Ovary (tissue), 3 donors: ENCODE measurements at regions not wholly inside any gene's neighbourhood (a gene's known extent, or its start where the extent isn't known, plus 50 kb on each side); places are given as distances from the start of the nearest gene placed in this dataset.

ENCODE experiments used
- POLR2A ChIP-seq: fragments of 450-650 bp; IDR thresholded peaks from one replicate; pipeline ENCODE4 v1.6.1; 2017; ENCODE audit warnings: antibody characterized with exemption, mild to moderate bottlenecking, moderate library complexity
- TF ChIP-seq, protein P1 (sequence below), 3 donors: fragments of 450-650 bp in 2 of 3; fragments of 200-600 bp in 1 of 3; IDR thresholded peaks; one replicate each; pipeline versions ENCODE4 v1.5.1 to v1.8.0; 2016 to 2022; ENCODE audit warnings: antibody characterized with exemption in 3 of 3, mild to moderate bottlenecking in 1 of 3
- donor health status: DM: no; HTN: no; CAD: no.

DNA sequence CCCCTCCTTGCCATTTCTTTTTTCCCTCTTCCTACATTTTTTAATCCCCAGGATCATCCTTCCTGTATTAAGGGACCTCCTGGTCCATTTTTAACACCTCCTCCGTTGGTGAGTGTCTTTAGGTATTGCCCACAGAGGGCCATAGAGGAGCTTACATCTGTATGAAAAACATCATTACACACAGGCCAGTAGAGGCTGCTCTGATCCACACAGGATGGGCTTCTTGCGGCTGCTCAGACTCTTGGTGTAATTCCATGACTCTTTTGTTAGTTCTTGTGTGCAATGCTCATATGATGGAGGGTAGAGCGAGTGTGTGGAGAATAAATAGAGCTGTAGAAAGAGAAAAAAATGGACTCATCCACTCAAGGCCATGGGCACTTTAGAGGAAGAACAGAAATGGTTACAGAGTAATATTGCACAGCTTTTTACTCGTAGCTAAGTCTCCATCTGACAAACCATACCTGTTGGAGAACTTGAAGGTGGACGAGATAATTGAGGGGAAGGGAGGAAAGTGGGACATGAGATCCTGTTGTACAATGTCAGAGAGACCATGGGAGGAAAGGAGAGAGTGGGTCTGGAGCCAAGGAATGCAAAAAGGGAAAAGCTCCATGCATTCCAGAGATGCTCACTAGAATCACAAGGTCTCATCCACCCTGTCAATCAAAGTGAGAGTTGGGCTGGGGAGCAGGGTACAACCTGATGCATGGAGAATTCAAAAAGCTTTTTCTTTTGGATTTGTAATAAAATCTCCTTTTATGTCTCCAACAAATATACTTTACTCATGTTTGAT, 129.7 kb upstream of the TNP1 start:
- TF ChIP-seq, protein P1, sequence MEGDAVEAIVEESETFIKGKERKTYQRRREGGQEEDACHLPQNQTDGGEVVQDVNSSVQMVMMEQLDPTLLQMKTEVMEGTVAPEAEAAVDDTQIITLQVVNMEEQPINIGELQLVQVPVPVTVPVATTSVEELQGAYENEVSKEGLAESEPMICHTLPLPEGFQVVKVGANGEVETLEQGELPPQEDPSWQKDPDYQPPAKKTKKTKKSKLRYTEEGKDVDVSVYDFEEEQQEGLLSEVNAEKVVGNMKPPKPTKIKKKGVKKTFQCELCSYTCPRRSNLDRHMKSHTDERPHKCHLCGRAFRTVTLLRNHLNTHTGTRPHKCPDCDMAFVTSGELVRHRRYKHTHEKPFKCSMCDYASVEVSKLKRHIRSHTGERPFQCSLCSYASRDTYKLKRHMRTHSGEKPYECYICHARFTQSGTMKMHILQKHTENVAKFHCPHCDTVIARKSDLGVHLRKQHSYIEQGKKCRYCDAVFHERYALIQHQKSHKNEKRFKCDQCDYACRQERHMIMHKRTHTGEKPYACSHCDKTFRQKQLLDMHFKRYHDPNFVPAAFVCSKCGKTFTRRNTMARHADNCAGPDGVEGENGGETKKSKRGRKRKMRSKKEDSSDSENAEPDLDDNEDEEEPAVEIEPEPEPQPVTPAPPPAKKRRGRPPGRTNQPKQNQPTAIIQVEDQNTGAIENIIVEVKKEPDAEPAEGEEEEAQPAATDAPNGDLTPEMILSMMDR (IDR thresholded peaks at IDR 0.05) = no peak
- no peak for TF ChIP-seq POLR2A
